Fibroblast of lung (primary cell): ENCODE measurements at regions not wholly inside any gene's neighbourhood (a gene's known extent, or its start where the extent isn't known, plus 50 kb on each side); places are given as distances from the start of the nearest gene placed in this dataset.

Experiments
- EZH2 ChIP-seq: IDR thresholded peaks from 2 replicates; pipeline ENCODE4 v1.5.1; 2012; ENCODE audit warnings: low read length, control low read depth, mild to moderate bottlenecking; ENCODE audit errors: missing control alignments
- TF ChIP-seq, protein P1 (sequence below), 2 donors: IDR thresholded peaks in 1 of 2; conservative IDR thresholded peaks in 1 of 2; 1 replicate in 1 of 2; 2 replicates in 1 of 2; pipeline ENCODE4 v1.5.1; 2011 to 2012; ENCODE audit warnings: low read length in 2 of 2, control low read depth in 1 of 2, inconsistent platforms in 1 of 2, low read depth in 1 of 2, mild to moderate bottlenecking in 1 of 2

DNA sequence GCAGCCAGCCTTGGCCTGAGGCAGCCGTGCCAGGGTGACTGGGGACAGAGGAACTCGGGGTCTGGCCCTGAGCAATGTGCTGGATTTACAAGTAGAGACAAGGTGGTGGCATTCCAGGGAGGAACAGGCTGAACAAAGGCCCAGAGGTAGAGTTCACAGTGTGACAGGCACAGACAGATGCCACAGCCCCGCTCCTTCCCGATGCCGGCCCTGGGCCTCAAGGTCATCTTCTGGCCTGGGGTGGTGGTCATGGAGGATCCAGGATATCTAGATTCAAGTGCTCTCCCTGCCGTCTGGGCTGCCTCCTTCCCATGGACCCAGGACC, 68.9 kb upstream of the COL13A1 start:
- TF ChIP-seq, protein P1, sequence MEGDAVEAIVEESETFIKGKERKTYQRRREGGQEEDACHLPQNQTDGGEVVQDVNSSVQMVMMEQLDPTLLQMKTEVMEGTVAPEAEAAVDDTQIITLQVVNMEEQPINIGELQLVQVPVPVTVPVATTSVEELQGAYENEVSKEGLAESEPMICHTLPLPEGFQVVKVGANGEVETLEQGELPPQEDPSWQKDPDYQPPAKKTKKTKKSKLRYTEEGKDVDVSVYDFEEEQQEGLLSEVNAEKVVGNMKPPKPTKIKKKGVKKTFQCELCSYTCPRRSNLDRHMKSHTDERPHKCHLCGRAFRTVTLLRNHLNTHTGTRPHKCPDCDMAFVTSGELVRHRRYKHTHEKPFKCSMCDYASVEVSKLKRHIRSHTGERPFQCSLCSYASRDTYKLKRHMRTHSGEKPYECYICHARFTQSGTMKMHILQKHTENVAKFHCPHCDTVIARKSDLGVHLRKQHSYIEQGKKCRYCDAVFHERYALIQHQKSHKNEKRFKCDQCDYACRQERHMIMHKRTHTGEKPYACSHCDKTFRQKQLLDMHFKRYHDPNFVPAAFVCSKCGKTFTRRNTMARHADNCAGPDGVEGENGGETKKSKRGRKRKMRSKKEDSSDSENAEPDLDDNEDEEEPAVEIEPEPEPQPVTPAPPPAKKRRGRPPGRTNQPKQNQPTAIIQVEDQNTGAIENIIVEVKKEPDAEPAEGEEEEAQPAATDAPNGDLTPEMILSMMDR (conservative IDR thresholded peaks at IDR 0.05 in 1 of 2, IDR thresholded peaks at IDR 0.05 in 1 of 2; ENCODE audit: low read depth in 1 of 2, low read length in 2 of 2), result no peak
- TF ChIP-seq EZH2, result no peak
